ENCODE measurements at regions not wholly inside any gene's neighbourhood (a gene's known extent, or its start where the extent isn't known, plus 50 kb on each side); places are given as distances from the start of the nearest gene placed in this dataset.

GRCh38 chr12:82008251-82008650 is 249.1 kb upstream of the PPFIA2 start:
- TF ChIP-seq, protein P1, sequence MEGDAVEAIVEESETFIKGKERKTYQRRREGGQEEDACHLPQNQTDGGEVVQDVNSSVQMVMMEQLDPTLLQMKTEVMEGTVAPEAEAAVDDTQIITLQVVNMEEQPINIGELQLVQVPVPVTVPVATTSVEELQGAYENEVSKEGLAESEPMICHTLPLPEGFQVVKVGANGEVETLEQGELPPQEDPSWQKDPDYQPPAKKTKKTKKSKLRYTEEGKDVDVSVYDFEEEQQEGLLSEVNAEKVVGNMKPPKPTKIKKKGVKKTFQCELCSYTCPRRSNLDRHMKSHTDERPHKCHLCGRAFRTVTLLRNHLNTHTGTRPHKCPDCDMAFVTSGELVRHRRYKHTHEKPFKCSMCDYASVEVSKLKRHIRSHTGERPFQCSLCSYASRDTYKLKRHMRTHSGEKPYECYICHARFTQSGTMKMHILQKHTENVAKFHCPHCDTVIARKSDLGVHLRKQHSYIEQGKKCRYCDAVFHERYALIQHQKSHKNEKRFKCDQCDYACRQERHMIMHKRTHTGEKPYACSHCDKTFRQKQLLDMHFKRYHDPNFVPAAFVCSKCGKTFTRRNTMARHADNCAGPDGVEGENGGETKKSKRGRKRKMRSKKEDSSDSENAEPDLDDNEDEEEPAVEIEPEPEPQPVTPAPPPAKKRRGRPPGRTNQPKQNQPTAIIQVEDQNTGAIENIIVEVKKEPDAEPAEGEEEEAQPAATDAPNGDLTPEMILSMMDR (IDR thresholded peaks at IDR 0.05), result no peak
- TF ChIP-seq SMC3 (IDR thresholded peaks at IDR 0.05; ENCODE audit: low read depth, low read length) (no peak), POLR2AphosphoS5 (IDR thresholded peaks at IDR 0.05; ENCODE audit: low read depth, low read length) (no peak), RAD21 (IDR thresholded peaks at IDR 0.05; ENCODE audit: low read length) (no peak), TAF1 (IDR thresholded peaks at IDR 0.05; ENCODE audit: borderline replicate concordance, low read depth, low read length) (no peak), SIN3A (IDR thresholded peaks at IDR 0.05; ENCODE audit: borderline replicate concordance, low read depth, low read length) (no peak), FOXJ3 (CRISPR knock-in tag; IDR thresholded peaks at IDR 0.05) (no peak)
- TF ChIP-seq, protein P2, sequence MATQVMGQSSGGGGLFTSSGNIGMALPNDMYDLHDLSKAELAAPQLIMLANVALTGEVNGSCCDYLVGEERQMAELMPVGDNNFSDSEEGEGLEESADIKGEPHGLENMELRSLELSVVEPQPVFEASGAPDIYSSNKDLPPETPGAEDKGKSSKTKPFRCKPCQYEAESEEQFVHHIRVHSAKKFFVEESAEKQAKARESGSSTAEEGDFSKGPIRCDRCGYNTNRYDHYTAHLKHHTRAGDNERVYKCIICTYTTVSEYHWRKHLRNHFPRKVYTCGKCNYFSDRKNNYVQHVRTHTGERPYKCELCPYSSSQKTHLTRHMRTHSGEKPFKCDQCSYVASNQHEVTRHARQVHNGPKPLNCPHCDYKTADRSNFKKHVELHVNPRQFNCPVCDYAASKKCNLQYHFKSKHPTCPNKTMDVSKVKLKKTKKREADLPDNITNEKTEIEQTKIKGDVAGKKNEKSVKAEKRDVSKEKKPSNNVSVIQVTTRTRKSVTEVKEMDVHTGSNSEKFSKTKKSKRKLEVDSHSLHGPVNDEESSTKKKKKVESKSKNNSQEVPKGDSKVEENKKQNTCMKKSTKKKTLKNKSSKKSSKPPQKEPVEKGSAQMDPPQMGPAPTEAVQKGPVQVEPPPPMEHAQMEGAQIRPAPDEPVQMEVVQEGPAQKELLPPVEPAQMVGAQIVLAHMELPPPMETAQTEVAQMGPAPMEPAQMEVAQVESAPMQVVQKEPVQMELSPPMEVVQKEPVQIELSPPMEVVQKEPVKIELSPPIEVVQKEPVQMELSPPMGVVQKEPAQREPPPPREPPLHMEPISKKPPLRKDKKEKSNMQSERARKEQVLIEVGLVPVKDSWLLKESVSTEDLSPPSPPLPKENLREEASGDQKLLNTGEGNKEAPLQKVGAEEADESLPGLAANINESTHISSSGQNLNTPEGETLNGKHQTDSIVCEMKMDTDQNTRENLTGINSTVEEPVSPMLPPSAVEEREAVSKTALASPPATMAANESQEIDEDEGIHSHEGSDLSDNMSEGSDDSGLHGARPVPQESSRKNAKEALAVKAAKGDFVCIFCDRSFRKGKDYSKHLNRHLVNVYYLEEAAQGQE (IDR thresholded peaks at IDR 0.05; ENCODE audit: low read depth, low read length), result no peak
